ENCODE measurements at regions not wholly inside any gene's neighbourhood (a gene's known extent, or its start where the extent isn't known, plus 50 kb on each side); places are given as distances from the start of the nearest gene placed in this dataset.

GRCh38 chr3:84042399-84043106, 916.2 kb upstream of the CADM2 start:
- TF ChIP-seq, protein P1, sequence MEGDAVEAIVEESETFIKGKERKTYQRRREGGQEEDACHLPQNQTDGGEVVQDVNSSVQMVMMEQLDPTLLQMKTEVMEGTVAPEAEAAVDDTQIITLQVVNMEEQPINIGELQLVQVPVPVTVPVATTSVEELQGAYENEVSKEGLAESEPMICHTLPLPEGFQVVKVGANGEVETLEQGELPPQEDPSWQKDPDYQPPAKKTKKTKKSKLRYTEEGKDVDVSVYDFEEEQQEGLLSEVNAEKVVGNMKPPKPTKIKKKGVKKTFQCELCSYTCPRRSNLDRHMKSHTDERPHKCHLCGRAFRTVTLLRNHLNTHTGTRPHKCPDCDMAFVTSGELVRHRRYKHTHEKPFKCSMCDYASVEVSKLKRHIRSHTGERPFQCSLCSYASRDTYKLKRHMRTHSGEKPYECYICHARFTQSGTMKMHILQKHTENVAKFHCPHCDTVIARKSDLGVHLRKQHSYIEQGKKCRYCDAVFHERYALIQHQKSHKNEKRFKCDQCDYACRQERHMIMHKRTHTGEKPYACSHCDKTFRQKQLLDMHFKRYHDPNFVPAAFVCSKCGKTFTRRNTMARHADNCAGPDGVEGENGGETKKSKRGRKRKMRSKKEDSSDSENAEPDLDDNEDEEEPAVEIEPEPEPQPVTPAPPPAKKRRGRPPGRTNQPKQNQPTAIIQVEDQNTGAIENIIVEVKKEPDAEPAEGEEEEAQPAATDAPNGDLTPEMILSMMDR (IDR thresholded peaks at IDR 0.05), result no peak
- no peak for TF ChIP-seq POLR2A (IDR thresholded peaks at IDR 0.05)

Measured in body of pancreas (tissue), 4 donors.